ENCODE measurements at regions not wholly inside any gene's neighbourhood (a gene's known extent, or its start where the extent isn't known, plus 50 kb on each side); places are given as distances from the start of the nearest gene placed in this dataset.

- DNase-seq = no peak
- Histone ChIP-seq H3K36me3 (ENCODE audit: control insufficient read depth in 2 of 3, insufficient read depth in 3 of 3, low read length in 3 of 3) (no peaks in the 10 kb centered on the region), H3K4me1 (ENCODE audit: control insufficient read depth in 2 of 3, insufficient read depth in 2 of 3, low read depth in 1 of 3, low read length in 3 of 3) (no peaks in the 10 kb centered on the region), H3K9ac (ENCODE audit: low read length in 3 of 3) (no peak overlapping the region), H3K9me3 (ENCODE audit: control insufficient read depth in 2 of 3, insufficient read depth in 1 of 3, low read length in 3 of 3) (no peaks in the 10 kb centered on the region), H3K27me3 (ENCODE audit: control insufficient read depth, insufficient read depth, low read length) (no peaks in the 10 kb centered on the region), H3K27ac (ENCODE audit: low read depth in 2 of 2, low read length in 2 of 2) (no peak overlapping the region), H3K4me3 (ENCODE audit: low read length in 3 of 3) (no peak overlapping the region)
- FAIRE-seq = no peak
- intact Hi-C loops (cut with DNase I) = no loop called here
- TF ChIP-seq CTCF (IDR thresholded peaks at IDR 0.05; ENCODE audit: borderline replicate concordance, extremely low read depth, insufficient read depth) = no peak
Measured at GRCh38 chr14:29149798-29150197, 383.2 kb downstream of the FOXG1 start.

GRCh38 chr14:29150659-29151058 is 384.1 kb downstream of the FOXG1 start:
- Histone ChIP-seq H3K4me1 (ENCODE audit: control insufficient read depth in 2 of 3, insufficient read depth in 2 of 3, low read depth in 1 of 3, low read length in 3 of 3) (no peaks in the 10 kb centered on the region), H3K9ac (ENCODE audit: low read length in 3 of 3) (no peak overlapping the region), H3K36me3 (ENCODE audit: control insufficient read depth in 2 of 3, insufficient read depth in 3 of 3, low read length in 3 of 3) (no peaks in the 10 kb centered on the region), H3K9me3 (ENCODE audit: control insufficient read depth in 2 of 3, insufficient read depth in 1 of 3, low read length in 3 of 3) (no peaks in the 10 kb centered on the region), H3K4me3 (ENCODE audit: low read length in 3 of 3) (no peak overlapping the region), H3K27ac (ENCODE audit: low read depth in 2 of 2, low read length in 2 of 2) (no peak overlapping the region), H3K27me3 (ENCODE audit: control insufficient read depth, insufficient read depth, low read length) (no peaks in the 10 kb centered on the region)
- no peak for DNase-seq
- TF ChIP-seq CTCF (IDR thresholded peaks at IDR 0.05; ENCODE audit: borderline replicate concordance, extremely low read depth, insufficient read depth) = no peak
- no peak for FAIRE-seq
- intact Hi-C loops (cut with DNase I) = no loop called here

DNA sequence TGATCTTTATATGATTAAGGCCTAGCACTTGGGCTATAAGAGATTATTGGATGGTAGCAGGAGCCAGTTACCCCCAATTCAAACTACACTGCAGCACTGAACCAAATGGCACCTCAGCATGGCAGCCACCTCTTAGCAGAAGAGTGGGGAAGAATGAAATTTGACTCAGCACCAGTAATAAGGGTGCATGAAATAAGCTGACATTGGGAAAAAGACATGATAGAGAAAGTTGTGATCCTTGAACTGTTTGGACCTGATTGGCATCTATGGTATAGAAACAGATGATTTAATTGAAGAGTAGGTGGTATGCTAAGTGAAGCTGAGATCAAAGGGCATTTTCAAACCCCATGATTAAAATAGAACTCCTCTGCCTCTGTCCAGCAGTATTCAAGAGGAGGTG is 389.5 kb downstream of the FOXG1 start:
- Histone ChIP-seq H3K4me1 (ENCODE audit: control insufficient read depth in 2 of 3, insufficient read depth in 2 of 3, low read depth in 1 of 3, low read length in 3 of 3) (no peaks in the 10 kb centered on the region), H3K4me3 (ENCODE audit: low read length in 3 of 3) (no peak overlapping the region), H3K27me3 (ENCODE audit: control insufficient read depth, insufficient read depth, low read length) (no peaks in the 10 kb centered on the region), H3K9ac (ENCODE audit: low read length in 3 of 3) (no peak overlapping the region), H3K9me3 (ENCODE audit: control insufficient read depth in 2 of 3, insufficient read depth in 1 of 3, low read length in 3 of 3) (no peaks in the 10 kb centered on the region), H3K36me3 (ENCODE audit: control insufficient read depth in 2 of 3, insufficient read depth in 3 of 3, low read length in 3 of 3) (no peaks in the 10 kb centered on the region), H3K27ac (ENCODE audit: low read depth in 2 of 2, low read length in 2 of 2) (no peak overlapping the region)
- no peak for FAIRE-seq
- no peak for TF ChIP-seq CTCF (IDR thresholded peaks at IDR 0.05; ENCODE audit: borderline replicate concordance, extremely low read depth, insufficient read depth)
- no peak for DNase-seq
- intact Hi-C loops (cut with DNase I) = no loop called here

GRCh38 chr14:29161593-29161992 is 395.0 kb downstream of the FOXG1 start:
- no peak overlapping the region for H3K9ac ChIP-seq (ENCODE audit: low read length in 3 of 3)
- no peaks in the 10 kb centered on the region for H3K4me1 ChIP-seq (ENCODE audit: control insufficient read depth in 2 of 3, insufficient read depth in 2 of 3, low read depth in 1 of 3, low read length in 3 of 3)
- no peak for FAIRE-seq
- intact Hi-C loops (cut with DNase I) = no loop called here
- no peaks in the 10 kb centered on the region for H3K9me3 ChIP-seq (ENCODE audit: control insufficient read depth in 2 of 3, insufficient read depth in 1 of 3, low read length in 3 of 3)
- no peaks in the 10 kb centered on the region for H3K27me3 ChIP-seq (ENCODE audit: control insufficient read depth, insufficient read depth, low read length)
- TF ChIP-seq CTCF (IDR thresholded peaks at IDR 0.05; ENCODE audit: borderline replicate concordance, extremely low read depth, insufficient read depth) = no peak
- H3K36me3 ChIP-seq (ENCODE audit: control insufficient read depth in 2 of 3, insufficient read depth in 3 of 3, low read length in 3 of 3) = no peaks in the 10 kb centered on the region
- DNase-seq = no peak
- H3K4me3 ChIP-seq (ENCODE audit: low read length in 3 of 3) = no peak overlapping the region
- H3K27ac ChIP-seq (ENCODE audit: low read depth in 2 of 2, low read length in 2 of 2) = no peak overlapping the region
